GM23338 (cell line): ENCODE measurements at regions not wholly inside any gene's neighbourhood (a gene's known extent, or its start where the extent isn't known, plus 50 kb on each side); places are given as distances from the start of the nearest gene placed in this dataset. TPM values are rescaled to one million over a fixed set of nuclear protein-coding genes. Genes with fewer than 3 reads are reported as not detected.

ENCODE experiments used
- microRNA-seq: library from miRNA; unstranded; fragments of <30 nt; microRNA quantifications from one replicate; pipeline ENCODE4, GENCODE V29; 2017
- small RNA-seq: library from RNA; depleted of rRNA; stranded (forward); fragments of <200 nt; gene quantifications from one replicate; pipeline ENCODE3, GENCODE V24; 2014; ENCODE audit warnings: low replicate concordance

Small RNA genes lying in the stretch of these regions (microRNA-seq; reads per million reads assigned to microRNA genes)
- gene MIR4719 = not detected

Small RNA genes lying in the stretch of these regions (small RNA-seq; reads per million reads assigned to genes)
- gene MIR4719 = not detected
